IMR-90 (cell line): ENCODE measurements at regions not wholly inside any gene's neighbourhood (a gene's known extent, or its start where the extent isn't known, plus 50 kb on each side); places are given as distances from the start of the nearest gene placed in this dataset.

Experiments
- ATAC-seq: fragments of 200-7000 bp; cut with Tn5 transposase; 2 replicates; pipeline ENCODE4 v1.9.1; 2020; ENCODE audit warnings: low read depth, mild to moderate bottlenecking, moderate library complexity
- BruUV-seq: library from RNA; stranded (reverse); fragments of 400-500 nt; replicated peaks from 2 replicates; lab custom pipeline; 2021; lab: Mats Ljungman, UMichigan
- CTCF ChIA-PET: fragments of 300-600 bp; formaldehyde crosslinking; extraction: SDS; loops from one replicate; lab custom pipeline; 2021; ENCODE audit warnings: antibody characterized with exemption; lab: Yijun Ruan, JAX
- POLR2A ChIA-PET: fragments of 300-600 bp; sonication (Branson Sonifier 250); formaldehyde crosslinking; loops from one replicate; lab custom pipeline; 2022; ENCODE audit warnings: antibody characterized with exemption; ENCODE audit not compliant: unreplicated experiment; lab: Charles Lee
- DNase-seq: peaks from one replicate; pipeline ENCODE4 v3.0.0; 2013
- H2AFZ ChIP-seq: replicated peaks from 2 replicates; pipeline ENCODE3; 2013; ENCODE audit warnings: low read length, mild to moderate bottlenecking; ENCODE audit not compliant: poor library complexity
- H2AK5ac ChIP-seq: 2 replicates; pipeline ENCODE4 v1.6.1; 2013; ENCODE audit warnings: low read depth, low read length, inconsistent platforms
- H2AK9ac ChIP-seq: replicated peaks from 2 replicates; pipeline ENCODE3; 2013; ENCODE audit warnings: mild to moderate bottlenecking, low read depth, low read length, moderate library complexity; ENCODE audit not compliant: poor library complexity
- H2BK120ac ChIP-seq: 2 replicates; pipeline ENCODE4 v1.6.1; 2013; ENCODE audit warnings: low read depth, low read length, inconsistent platforms
- H2BK15ac ChIP-seq: 3 replicates; pipeline ENCODE4 v1.6.1; 2013; ENCODE audit warnings: low read depth, low read length, inconsistent platforms
- H2BK20ac ChIP-seq: 2 replicates; pipeline ENCODE4 v1.6.1; 2013; ENCODE audit warnings: low read depth, mild to moderate bottlenecking, inconsistent platforms, low read length, moderate library complexity
- H2BK5ac ChIP-seq: 2 replicates; pipeline ENCODE4 v1.6.1; 2013; ENCODE audit warnings: mild to moderate bottlenecking, low read depth, low read length, inconsistent platforms; ENCODE audit not compliant: poor library complexity, severe bottlenecking
- H3K14ac ChIP-seq: replicated peaks from 2 replicates; pipeline ENCODE4 v1.6.1; 2013; ENCODE audit warnings: low read depth, low read length, inconsistent platforms
- H3K18ac ChIP-seq: 2 replicates; pipeline ENCODE4 v1.6.1; 2013; ENCODE audit warnings: low read depth, low read length, control low read depth
- H3K23ac ChIP-seq: 2 replicates; pipeline ENCODE4 v1.6.1; 2013; ENCODE audit warnings: low read depth, low read length, inconsistent platforms
- H3K27ac ChIP-seq: 2 replicates; pipeline ENCODE4 v1.5.1; 2013; ENCODE audit warnings: mild to moderate bottlenecking, control low read depth, low read length; ENCODE audit not compliant: insufficient read depth
- H3K27me3 ChIP-seq: 2 replicates; pipeline ENCODE4 v1.6.1; 2013; ENCODE audit warnings: low read length; ENCODE audit not compliant: control insufficient read depth, insufficient read depth
- H3K36me3 ChIP-seq: 2 replicates; pipeline ENCODE4 v1.6.1; 2013; ENCODE audit warnings: low read length, mixed read lengths; ENCODE audit not compliant: control insufficient read depth, insufficient read depth
- H3K4ac ChIP-seq: 2 replicates; pipeline ENCODE4 v1.6.1; 2013; ENCODE audit warnings: low read depth, low read length, inconsistent platforms
- H3K4me1 ChIP-seq: 2 replicates; pipeline ENCODE4 v1.6.1; 2013; ENCODE audit warnings: low read length, mixed read lengths; ENCODE audit not compliant: control insufficient read depth, insufficient read depth
- H3K4me2 ChIP-seq: 2 replicates; pipeline ENCODE4 v1.6.1; 2013; ENCODE audit warnings: low read depth, mild to moderate bottlenecking, control low read depth, low read length, moderate library complexity
- H3K4me3 ChIP-seq: 2 replicates; pipeline ENCODE4 v1.5.1; 2013; ENCODE audit warnings: low read depth, mild to moderate bottlenecking, control low read depth, low read length, moderate library complexity; ENCODE audit not compliant: insufficient read depth
- H3K56ac ChIP-seq: 2 replicates; pipeline ENCODE4 v1.6.1; 2013; ENCODE audit warnings: low read length, inconsistent platforms; ENCODE audit not compliant: insufficient read depth; ENCODE audit errors: extremely low read depth
- H3K79me1 ChIP-seq, 2 experiments: 2 replicates each; pipeline ENCODE4 v1.6.1; 2013; ENCODE audit warnings: low read length in 2 of 2, inconsistent platforms in 1 of 2, low read depth in 1 of 2
- H3K9ac ChIP-seq: 2 replicates; pipeline ENCODE4 v1.6.1; 2013; ENCODE audit warnings: low read depth, low read length, control low read depth
- H3K9me1 ChIP-seq: 2 replicates; pipeline ENCODE4 v1.6.1; 2013; ENCODE audit warnings: low read length, inconsistent platforms; ENCODE audit not compliant: insufficient read depth
- H3K9me3 ChIP-seq: 2 replicates; pipeline ENCODE4 v1.6.1; 2013; ENCODE audit warnings: low read length; ENCODE audit not compliant: control insufficient read depth, insufficient read depth
- H4K20me1 ChIP-seq: 2 replicates; pipeline ENCODE4 v1.6.1; 2013; ENCODE audit warnings: low read length, inconsistent platforms; ENCODE audit not compliant: insufficient read depth
- H4K5ac ChIP-seq: 2 replicates; pipeline ENCODE4 v1.6.1; 2013; ENCODE audit warnings: mild to moderate bottlenecking, low read depth, low read length, control low read depth
- H4K8ac ChIP-seq, 2 experiments: 2 replicates each; pipeline ENCODE4 v1.6.1; 2013; ENCODE audit warnings: low read depth in 2 of 2, low read length in 2 of 2, control low read depth in 1 of 2, inconsistent platforms in 1 of 2
- H4K91ac ChIP-seq: 2 replicates; pipeline ENCODE4 v1.6.1; 2013; ENCODE audit warnings: low read depth, low read length, inconsistent platforms; ENCODE audit not compliant: insufficient read depth
- BHLHE40 ChIP-seq: fragments of 150-350 bp; IDR thresholded peaks from 2 replicates; pipeline ENCODE4 v1.6.1; 2016; ENCODE audit warnings: mild to moderate bottlenecking, low read depth, low read length
- CEBPB ChIP-seq: IDR thresholded peaks from 2 replicates; pipeline ENCODE4 v1.6.1; 2012; ENCODE audit warnings: low read depth, low read length, improper control_type of control experiment
- CHD1 ChIP-seq: IDR thresholded peaks from 2 replicates; pipeline ENCODE4 v1.6.1; 2012; ENCODE audit warnings: low read depth, low read length, improper control_type of control experiment
- ELK1 ChIP-seq: fragments of 150-350 bp; IDR thresholded peaks from 2 replicates; pipeline ENCODE4 v1.6.1; 2016; ENCODE audit warnings: low read depth, mild to moderate bottlenecking, low read length, moderate library complexity, borderline replicate concordance
- FOS ChIP-seq: fragments of 150-350 bp; IDR thresholded peaks from 2 replicates; pipeline ENCODE4 v1.6.1; 2016; ENCODE audit warnings: low read depth, low read length
- MAFK ChIP-seq: IDR thresholded peaks from 2 replicates; pipeline ENCODE4 v1.6.1; 2012; ENCODE audit warnings: low read depth, low read length, improper control_type of control experiment
- NFE2L2 ChIP-seq: fragments of 150-350 bp; IDR thresholded peaks from 2 replicates; pipeline ENCODE4 v1.6.1; 2016; ENCODE audit warnings: low read depth, mild to moderate bottlenecking, low read length
- POLR2A ChIP-seq: IDR thresholded peaks from 2 replicates; pipeline ENCODE4 v1.6.1; 2012; ENCODE audit warnings: mild to moderate bottlenecking, low read depth, low read length
- RAD21 ChIP-seq: IDR thresholded peaks from 2 replicates; pipeline ENCODE4 v1.6.1; 2012; ENCODE audit warnings: low read length, improper control_type of control experiment
- RCOR1 ChIP-seq: IDR thresholded peaks from 2 replicates; pipeline ENCODE4 v1.6.1; 2012; ENCODE audit warnings: mild to moderate bottlenecking, low read length, improper control_type of control experiment; ENCODE audit not compliant: insufficient replicate concordance
- RFX5 ChIP-seq: IDR thresholded peaks from 2 replicates; pipeline ENCODE4 v1.8.0; 2012; ENCODE audit warnings: low read depth, mild to moderate bottlenecking, low read length, moderate library complexity
- SMC3 ChIP-seq: fragments of 150-350 bp; IDR thresholded peaks from 2 replicates; pipeline ENCODE4 v1.6.1; 2016; ENCODE audit warnings: low read depth, mild to moderate bottlenecking, antibody characterized with exemption, low read length, moderate library complexity
- WGBS, 2 experiments: methylation state at CpG; one replicate each; pipeline versions ENCODE4 v1.1.5 to v1.1.7; 2013; ENCODE audit warnings: missing lambda C conversion rate in 2 of 2; ENCODE audit not compliant: insufficient read length in 1 of 2; ENCODE audit errors: extremely low coverage in 2 of 2; 5-methylcytosine and 5-hydroxymethylcytosine counted together
- dilution Hi-C: fragments of 300-500 bp; cut with HindIII; formaldehyde crosslinking; loops from one replicate; pipeline ENCODE4 v1.14.3; 2018; ENCODE audit warnings: low sequenced_read_pairs; ENCODE audit not compliant: unreplicated experiment
- in situ Hi-C: fragments of 300-500 bp; cut with MboI; formaldehyde crosslinking; loops from 3 replicates; pipeline ENCODE4 v1.14.3; 2019; ENCODE audit warnings: low sequenced_read_pairs, inconsistent platforms, mixed read lengths
- intact Hi-C: fragments of 100-400 bp; cut with micrococcal nuclease; formaldehyde crosslinking; loops from 2 replicates; pipeline ENCODE4 v1.10.0; 2022

GRCh38 chr18:65227970-65228369, 522.8 kb upstream of the CDH7 start:
- no peak overlapping the region for H2AK5ac ChIP-seq
- H4K91ac ChIP-seq: no peak overlapping the region
- no peak overlapping the region for H4K5ac ChIP-seq
- H3K9me3 ChIP-seq: peaks cover 6% of the 10 kb centered on the region
- H3K4me2 ChIP-seq: no peak overlapping the region
- no peaks in the 10 kb centered on the region for H3K4me1 ChIP-seq
- H2BK20ac ChIP-seq: no peak overlapping the region
- no peak overlapping the region for H3K14ac ChIP-seq
- no peak overlapping the region for H3K18ac ChIP-seq
- no peak overlapping the region for H3K27ac ChIP-seq
- H3K9me1 ChIP-seq: no peaks in the 10 kb centered on the region
- TF ChIP-seq MAFK (no peak), SMC3 (no peak), NFE2L2 (no peak), RCOR1 (no peak), RAD21 (no peak), CEBPB (no peak), FOS (no peak), RFX5 (no peak), CHD1 (no peak), ELK1 (no peak), POLR2A (no peak), BHLHE40 (no peak)
- no peak overlapping the region for H2BK120ac ChIP-seq
- WGBS, 2 experiments: no CpG with 5 or more reads among the region's 3 CpGs
- H3K4ac ChIP-seq: no peak overlapping the region
- POLR2A ChIA-PET: no interaction called here
- H2AFZ ChIP-seq: no peak overlapping the region
- intact Hi-C loops (loop anchor here (10.0 kb wide), 1 partner anchor 533 kb away; no protein-coding TSS in a partner anchor), in situ Hi-C loops (no loop called here), dilution Hi-C loops (no loop called here)
- no peak overlapping the region for H3K23ac ChIP-seq
- H3K36me3 ChIP-seq: no peaks in the 10 kb centered on the region
- no peak overlapping the region for H3K9ac ChIP-seq
- H3K79me1 ChIP-seq: no peaks in the 10 kb centered on the region
- no peak overlapping the region for H4K8ac ChIP-seq
- H2BK15ac ChIP-seq: no peak overlapping the region
- no TSS peak for BruUV-seq
- no peaks in the 10 kb centered on the region for H4K20me1 ChIP-seq
- CTCF ChIA-PET: no interaction called here
- ATAC-seq: no peak
- H2AK9ac ChIP-seq: no peak overlapping the region
- no peak overlapping the region for H2BK5ac ChIP-seq
- H3K27me3 ChIP-seq: no peaks in the 10 kb centered on the region
- DNase-seq: no peak
- H3K56ac ChIP-seq: no peak overlapping the region
- no peak overlapping the region for H3K4me3 ChIP-seq
